ENCODE measurements at regions not wholly inside any gene's neighbourhood (a gene's known extent, or its start where the extent isn't known, plus 50 kb on each side); places are given as distances from the start of the nearest gene placed in this dataset.

- no peak for DNase-seq (ENCODE audit: insufficient read length, low spot score, missing footprints)
- H3K4me2 ChIP-seq (ENCODE audit: insufficient read depth, low read length), result no peak overlapping the region
- H2AFZ ChIP-seq (ENCODE audit: low read length), result no peak overlapping the region
Measured at GRCh38 chr10:52568309-52568708, 204.3 kb downstream of the MBL2 start.

DNA sequence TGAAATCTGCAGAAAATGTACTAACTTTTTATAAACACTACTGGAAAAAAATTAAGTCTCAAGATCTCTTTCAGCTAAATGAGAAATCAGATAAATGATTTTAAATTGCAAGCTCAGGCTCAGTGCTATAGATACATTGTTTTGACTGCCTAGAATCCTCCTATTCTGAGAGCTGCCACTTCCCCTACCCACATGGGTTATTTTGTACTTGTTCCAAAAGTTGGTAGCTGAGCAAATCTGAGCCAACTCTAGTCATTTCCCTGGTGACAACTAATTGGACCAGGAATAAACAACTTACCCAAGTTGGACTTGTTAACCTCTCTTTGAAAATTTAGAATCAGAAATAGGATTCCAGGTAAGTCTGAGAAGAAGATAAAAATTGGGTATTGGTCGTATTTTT, 202.1 kb downstream of the MBL2 start:
- H2AFZ ChIP-seq (ENCODE audit: low read length), result no peak overlapping the region
- no peak overlapping the region for H3K4me3 ChIP-seq (ENCODE audit: insufficient read depth, low read length)
- TF ChIP-seq, protein P1, sequence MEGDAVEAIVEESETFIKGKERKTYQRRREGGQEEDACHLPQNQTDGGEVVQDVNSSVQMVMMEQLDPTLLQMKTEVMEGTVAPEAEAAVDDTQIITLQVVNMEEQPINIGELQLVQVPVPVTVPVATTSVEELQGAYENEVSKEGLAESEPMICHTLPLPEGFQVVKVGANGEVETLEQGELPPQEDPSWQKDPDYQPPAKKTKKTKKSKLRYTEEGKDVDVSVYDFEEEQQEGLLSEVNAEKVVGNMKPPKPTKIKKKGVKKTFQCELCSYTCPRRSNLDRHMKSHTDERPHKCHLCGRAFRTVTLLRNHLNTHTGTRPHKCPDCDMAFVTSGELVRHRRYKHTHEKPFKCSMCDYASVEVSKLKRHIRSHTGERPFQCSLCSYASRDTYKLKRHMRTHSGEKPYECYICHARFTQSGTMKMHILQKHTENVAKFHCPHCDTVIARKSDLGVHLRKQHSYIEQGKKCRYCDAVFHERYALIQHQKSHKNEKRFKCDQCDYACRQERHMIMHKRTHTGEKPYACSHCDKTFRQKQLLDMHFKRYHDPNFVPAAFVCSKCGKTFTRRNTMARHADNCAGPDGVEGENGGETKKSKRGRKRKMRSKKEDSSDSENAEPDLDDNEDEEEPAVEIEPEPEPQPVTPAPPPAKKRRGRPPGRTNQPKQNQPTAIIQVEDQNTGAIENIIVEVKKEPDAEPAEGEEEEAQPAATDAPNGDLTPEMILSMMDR (IDR thresholded peaks at IDR 0.05; ENCODE audit: extremely low read depth, low read depth, low read length), result no peak
- peaks cover 2% of the 10 kb centered on the region for H3K27me3 ChIP-seq (ENCODE audit: insufficient read depth, low read length)
- H3K4me2 ChIP-seq (ENCODE audit: insufficient read depth, low read length), result no peak overlapping the region
- H3K27ac ChIP-seq (ENCODE audit: low read depth, low read length), result no peak overlapping the region
- no peaks in the 10 kb centered on the region for H4K20me1 ChIP-seq (ENCODE audit: insufficient read depth, low read length)
- no peak for DNase-seq (ENCODE audit: insufficient read length, low spot score, missing footprints)
- peaks cover 11% of the 10 kb centered on the region for H3K4me1 ChIP-seq (ENCODE audit: insufficient read depth, low read length)
- H3K9me3 ChIP-seq (ENCODE audit: low read depth, low read length), result no peaks in the 10 kb centered on the region
- no peaks in the 10 kb centered on the region for H3K79me2 ChIP-seq (ENCODE audit: insufficient read depth, low read length)
- no peaks in the 10 kb centered on the region for H3K36me3 ChIP-seq (ENCODE audit: insufficient read depth, low read length)

More at GRCh38 chr10:52568309-52568708, 204.3 kb downstream of the MBL2 start:
- Histone ChIP-seq H3K27ac (ENCODE audit: low read depth, low read length) (no peak overlapping the region), H4K20me1 (ENCODE audit: insufficient read depth, low read length) (no peaks in the 10 kb centered on the region), H3K4me1 (ENCODE audit: insufficient read depth, low read length) (peaks cover 11% of the 10 kb centered on the region), H3K27me3 (ENCODE audit: insufficient read depth, low read length) (peaks cover 2% of the 10 kb centered on the region), H3K79me2 (ENCODE audit: insufficient read depth, low read length) (no peaks in the 10 kb centered on the region), H3K9me3 (ENCODE audit: low read depth, low read length) (no peaks in the 10 kb centered on the region), H3K36me3 (ENCODE audit: insufficient read depth, low read length) (no peaks in the 10 kb centered on the region), H3K4me3 (ENCODE audit: insufficient read depth, low read length) (no peak overlapping the region)
- TF ChIP-seq, protein P1 (IDR thresholded peaks at IDR 0.05; ENCODE audit: extremely low read depth, low read depth, low read length), result no peak

DNA sequence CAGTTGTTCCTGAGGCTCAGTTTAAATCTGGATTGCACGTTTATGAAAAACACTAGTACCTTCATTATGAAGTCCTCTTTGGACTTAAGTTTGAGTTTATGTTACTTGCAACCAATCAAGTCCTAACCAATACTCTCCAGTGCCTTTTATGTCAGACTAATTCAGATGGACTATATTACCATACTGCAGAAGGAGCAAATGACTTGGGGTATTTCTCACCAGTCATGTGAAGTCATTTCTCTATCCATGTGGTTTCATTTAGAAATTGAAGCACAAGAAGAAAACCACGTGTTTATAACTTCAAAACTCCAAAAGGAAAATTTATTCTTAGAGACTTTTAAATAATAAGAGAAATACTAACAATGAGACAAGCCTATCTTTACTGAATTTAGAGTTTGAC, 201.6 kb downstream of the MBL2 start:
- DNase-seq (ENCODE audit: insufficient read length, low spot score, missing footprints), result no peak
- TF ChIP-seq, protein P1 (IDR thresholded peaks at IDR 0.05; ENCODE audit: extremely low read depth, low read depth, low read length), result no peak

DNA sequence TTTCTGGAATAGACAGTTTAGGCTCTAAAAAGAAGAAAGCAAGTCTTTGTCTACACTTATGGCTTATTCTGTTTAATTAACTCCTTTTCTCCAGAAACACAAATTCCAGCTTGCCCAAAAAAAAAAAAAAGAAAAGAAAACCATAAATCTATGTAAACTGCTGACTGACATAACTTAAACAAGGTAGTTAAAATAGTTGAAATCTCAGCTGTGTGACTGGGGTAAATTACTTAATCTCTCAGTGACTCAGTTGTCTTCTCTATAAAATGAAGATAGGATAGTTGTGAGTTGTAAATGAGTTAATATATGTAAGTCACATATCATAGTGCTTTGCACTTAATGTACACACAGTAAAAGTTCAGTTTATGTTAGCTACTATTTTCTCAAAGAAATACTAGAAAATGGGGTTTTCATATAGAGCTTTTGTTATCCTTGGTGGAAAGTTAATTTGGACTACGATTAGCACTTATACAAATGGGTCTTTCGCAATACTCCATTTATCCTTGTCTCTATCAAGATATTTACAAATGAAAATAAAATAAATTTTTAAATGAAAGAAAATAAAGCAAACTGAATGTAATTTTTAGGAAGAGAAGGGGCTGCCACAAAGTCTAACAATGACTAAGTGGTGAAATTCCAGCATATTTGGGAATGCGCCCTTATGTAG, 200.9 kb downstream of the MBL2 start:
- H3K4me2 ChIP-seq (ENCODE audit: insufficient read depth, low read length), result no peak overlapping the region
- H3K27me3 ChIP-seq (ENCODE audit: insufficient read depth, low read length), result peaks cover 2% of the 10 kb centered on the region
- H4K20me1 ChIP-seq (ENCODE audit: insufficient read depth, low read length), result no peaks in the 10 kb centered on the region
- TF ChIP-seq, protein P1 (IDR thresholded peaks at IDR 0.05; ENCODE audit: extremely low read depth, low read depth, low read length), result no peak
- H3K36me3 ChIP-seq (ENCODE audit: insufficient read depth, low read length), result no peaks in the 10 kb centered on the region
- no peaks in the 10 kb centered on the region for H3K79me2 ChIP-seq (ENCODE audit: insufficient read depth, low read length)
- no peaks in the 10 kb centered on the region for H3K9me3 ChIP-seq (ENCODE audit: low read depth, low read length)
- no peak overlapping the region for H2AFZ ChIP-seq (ENCODE audit: low read length)
- DNase-seq (ENCODE audit: insufficient read length, low spot score, missing footprints), result no peak
- H3K4me1 ChIP-seq (ENCODE audit: insufficient read depth, low read length), result peaks cover 7% of the 10 kb centered on the region
- H3K4me3 ChIP-seq (ENCODE audit: insufficient read depth, low read length), result no peak overlapping the region
- no peak overlapping the region for H3K27ac ChIP-seq (ENCODE audit: low read depth, low read length)

More for the DNA sequence above, 201.6 kb downstream of the MBL2 start:
- H3K27ac ChIP-seq (ENCODE audit: low read depth, low read length), result no peak overlapping the region
- no peaks in the 10 kb centered on the region for H3K79me2 ChIP-seq (ENCODE audit: insufficient read depth, low read length)
- H3K4me3 ChIP-seq (ENCODE audit: insufficient read depth, low read length), result no peak overlapping the region
- H3K27me3 ChIP-seq (ENCODE audit: insufficient read depth, low read length), result peaks cover 2% of the 10 kb centered on the region
- H4K20me1 ChIP-seq (ENCODE audit: insufficient read depth, low read length), result no peaks in the 10 kb centered on the region
- H3K36me3 ChIP-seq (ENCODE audit: insufficient read depth, low read length), result no peaks in the 10 kb centered on the region
- no peak overlapping the region for H3K4me2 ChIP-seq (ENCODE audit: insufficient read depth, low read length)
- peak overlapping the region; percentile 9 for H2AFZ ChIP-seq (ENCODE audit: low read length)
- H3K9me3 ChIP-seq (ENCODE audit: low read depth, low read length), result no peaks in the 10 kb centered on the region
- H3K4me1 ChIP-seq (ENCODE audit: insufficient read depth, low read length), result peaks cover 11% of the 10 kb centered on the region
